Right renal cortex interstitium (tissue), 3 donors: ENCODE measurements at regions not wholly inside any gene's neighbourhood (a gene's known extent, or its start where the extent isn't known, plus 50 kb on each side); places are given as distances from the start of the nearest gene placed in this dataset.

Experiments used
- DNase-seq, 3 donors: peaks; one replicate each; pipeline ENCODE4 v3.0.0-alpha.2; 2013; ENCODE audit warnings: low read depth in 3 of 3, low spot score in 2 of 3

- DNase-seq, result no peak
These were observed 469.5 kb downstream of the SOX6 start for GRCh38 chr11:15886866-15887265.

- no peak for DNase-seq
These were observed 467.6 kb downstream of the SOX6 start for GRCh38 chr11:15888556-15889345.

- no peak for DNase-seq
These were observed 466.8 kb downstream of the SOX6 start for GRCh38 chr11:15889363-15890030.

- no peak for DNase-seq
These were observed 466.2 kb downstream of the SOX6 start for GRCh38 chr11:15890031-15890713.

GRCh38 chr11:15893080-15893492 is 463.3 kb downstream of the SOX6 start:
- no peak for DNase-seq

GRCh38 chr11:15896026-15896425 is 460.3 kb downstream of the SOX6 start:
- no peak for DNase-seq

- no peak for DNase-seq
These were observed 459.8 kb downstream of the SOX6 start for GRCh38 chr11:15896530-15896929.

GRCh38 chr11:15897211-15897960 is 459.0 kb downstream of the SOX6 start:
- peak in 1 of 3 donors; percentile 49 for DNase-seq

GRCh38 chr11:15901054-15901453 is 455.3 kb downstream of the SOX6 start:
- no peak for DNase-seq

GRCh38 chr11:15901790-15902189 is 454.6 kb downstream of the SOX6 start:
- DNase-seq, result no peak

- DNase-seq, result no peak
These were observed 453.1 kb downstream of the SOX6 start for GRCh38 chr11:15903246-15903645.

- DNase-seq, result no peak
These were observed 450.8 kb downstream of the SOX6 start for GRCh38 chr11:15905366-15906104.

GRCh38 chr11:15906481-15907035 is 449.8 kb downstream of the SOX6 start:
- no peak for DNase-seq

- no peak for DNase-seq
These were observed 448.5 kb downstream of the SOX6 start for GRCh38 chr11:15907806-15908205.

- DNase-seq, result no peak
These were observed 446.3 kb downstream of the SOX6 start for GRCh38 chr11:15909937-15910598.

- no peak for DNase-seq
These were observed 445.6 kb downstream of the SOX6 start for GRCh38 chr11:15910761-15911160.

GRCh38 chr11:15911377-15912044 is 444.8 kb downstream of the SOX6 start:
- no peak for DNase-seq

- DNase-seq, result no peak
These were observed 444.1 kb downstream of the SOX6 start for GRCh38 chr11:15912291-15912690.

- DNase-seq, result no peak
These were observed 443.5 kb downstream of the SOX6 start for GRCh38 chr11:15912825-15913224.
